ENCODE measurements at regions not wholly inside any gene's neighbourhood (a gene's known extent, or its start where the extent isn't known, plus 50 kb on each side); places are given as distances from the start of the nearest gene placed in this dataset.

DNA sequence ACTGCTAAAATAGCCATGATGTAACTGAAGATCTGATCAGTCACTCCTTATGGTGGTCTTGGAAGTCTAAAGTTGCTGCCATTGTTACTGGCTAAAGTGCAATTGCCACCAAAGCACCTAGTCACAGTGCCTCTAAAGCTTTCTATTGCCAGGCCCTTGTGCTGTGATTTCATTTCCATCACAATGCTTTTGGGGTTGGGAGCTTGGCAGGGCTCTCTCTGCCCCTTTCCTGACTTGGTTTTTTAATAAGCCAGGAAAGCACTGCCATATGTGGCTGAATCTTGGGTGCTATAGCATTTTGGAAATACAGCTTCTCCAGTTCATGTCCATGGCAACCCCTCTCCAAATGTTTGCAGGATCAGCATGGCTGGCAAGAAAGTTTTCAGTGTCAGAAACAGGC is 1712.4 kb upstream of the TENM3 start:
- TF ChIP-seq, protein P1, sequence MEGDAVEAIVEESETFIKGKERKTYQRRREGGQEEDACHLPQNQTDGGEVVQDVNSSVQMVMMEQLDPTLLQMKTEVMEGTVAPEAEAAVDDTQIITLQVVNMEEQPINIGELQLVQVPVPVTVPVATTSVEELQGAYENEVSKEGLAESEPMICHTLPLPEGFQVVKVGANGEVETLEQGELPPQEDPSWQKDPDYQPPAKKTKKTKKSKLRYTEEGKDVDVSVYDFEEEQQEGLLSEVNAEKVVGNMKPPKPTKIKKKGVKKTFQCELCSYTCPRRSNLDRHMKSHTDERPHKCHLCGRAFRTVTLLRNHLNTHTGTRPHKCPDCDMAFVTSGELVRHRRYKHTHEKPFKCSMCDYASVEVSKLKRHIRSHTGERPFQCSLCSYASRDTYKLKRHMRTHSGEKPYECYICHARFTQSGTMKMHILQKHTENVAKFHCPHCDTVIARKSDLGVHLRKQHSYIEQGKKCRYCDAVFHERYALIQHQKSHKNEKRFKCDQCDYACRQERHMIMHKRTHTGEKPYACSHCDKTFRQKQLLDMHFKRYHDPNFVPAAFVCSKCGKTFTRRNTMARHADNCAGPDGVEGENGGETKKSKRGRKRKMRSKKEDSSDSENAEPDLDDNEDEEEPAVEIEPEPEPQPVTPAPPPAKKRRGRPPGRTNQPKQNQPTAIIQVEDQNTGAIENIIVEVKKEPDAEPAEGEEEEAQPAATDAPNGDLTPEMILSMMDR (conservative IDR thresholded peaks at IDR 0.05; ENCODE audit: low read depth, low read length) = no peak
- H3K4me3 ChIP-seq (ENCODE audit: low read length) = no peak overlapping the region
- DNase-seq (ENCODE audit: low read depth) = no peak

GRCh38 chr4:180532691-180533090 is 1710.5 kb upstream of the TENM3 start:
- no peak for DNase-seq (ENCODE audit: low read depth)
- H3K4me3 ChIP-seq (ENCODE audit: low read length) = no peak overlapping the region
- TF ChIP-seq, protein P1 (conservative IDR thresholded peaks at IDR 0.05; ENCODE audit: low read depth, low read length) = no peak

GRCh38 chr4:180538384-180539057 is 1704.7 kb upstream of the TENM3 start:
- no peak for DNase-seq (ENCODE audit: low read depth)
- TF ChIP-seq, protein P1 (conservative IDR thresholded peaks at IDR 0.05; ENCODE audit: low read depth, low read length) = no peak
- H3K4me3 ChIP-seq (ENCODE audit: low read length) = no peak overlapping the region

- no peak overlapping the region for H3K4me3 ChIP-seq (ENCODE audit: low read length)
- TF ChIP-seq, protein P1 (conservative IDR thresholded peaks at IDR 0.05; ENCODE audit: low read depth, low read length) = no peak
- DNase-seq (ENCODE audit: low read depth) = no peak
These were observed 1703.9 kb upstream of the TENM3 start for GRCh38 chr4:180539284-180539683.

- no peak for DNase-seq (ENCODE audit: low read depth)
- TF ChIP-seq, protein P1 (conservative IDR thresholded peaks at IDR 0.05; ENCODE audit: low read depth, low read length) = no peak
- no peak overlapping the region for H3K4me3 ChIP-seq (ENCODE audit: low read length)
These were observed 1701.5 kb upstream of the TENM3 start for GRCh38 chr4:180541678-180542077.

DNA sequence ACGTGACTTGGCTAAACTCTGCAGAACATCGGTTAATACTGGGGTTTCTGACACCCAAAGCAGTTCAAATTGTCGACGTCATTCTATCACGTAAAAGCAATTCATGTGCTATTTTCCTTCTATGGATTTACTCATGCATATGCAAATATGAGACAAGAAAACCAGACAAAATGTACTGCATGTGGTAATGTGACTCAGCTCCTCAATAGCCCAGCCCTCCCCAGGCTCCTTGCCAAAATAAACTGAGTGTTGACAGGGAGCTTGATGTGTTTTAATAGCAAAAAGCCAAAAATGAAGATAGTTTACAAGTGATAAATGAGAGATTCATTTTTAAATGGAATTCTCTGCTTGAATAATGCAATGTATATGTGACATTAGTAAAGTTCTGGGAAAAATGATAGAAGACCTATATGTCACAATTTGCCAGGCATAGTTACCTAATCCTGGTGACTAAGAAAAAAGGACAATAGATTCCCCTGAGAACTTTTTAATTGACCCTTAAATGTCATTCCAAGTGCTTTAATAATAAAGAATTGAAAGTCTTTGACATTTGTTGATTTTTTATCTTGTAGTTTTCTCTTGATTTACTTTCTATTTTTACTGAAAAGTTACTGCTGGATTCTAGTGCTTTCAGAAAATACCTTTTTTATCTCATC is 1700.6 kb upstream of the TENM3 start:
- TF ChIP-seq, protein P1 (conservative IDR thresholded peaks at IDR 0.05; ENCODE audit: low read depth, low read length) = no peak
- no peak overlapping the region for H3K4me3 ChIP-seq (ENCODE audit: low read length)
- peak; percentile 87 for DNase-seq (ENCODE audit: low read depth)

GRCh38 chr4:180550106-180550505 is 1693.1 kb upstream of the TENM3 start:
- H3K4me3 ChIP-seq (ENCODE audit: low read length) = no peak overlapping the region
- no peak for DNase-seq (ENCODE audit: low read depth)
- TF ChIP-seq, protein P1 (conservative IDR thresholded peaks at IDR 0.05; ENCODE audit: low read depth, low read length) = no peak

All from retinal pigment epithelial cell (primary cell).